GM18873 (cell line): ENCODE measurements at regions not wholly inside any gene's neighbourhood (a gene's known extent, or its start where the extent isn't known, plus 50 kb on each side); places are given as distances from the start of the nearest gene placed in this dataset.
"Not testable (repeated sequence)": the region's sequence is repeated elsewhere in the genome, so short reads cannot be mapped to it uniquely, and the experiment has no call there.

Experiments used
- ATAC-seq: cut with Tn5 transposase; IDR thresholded peaks from one replicate; pipeline ENCODE4 v1.9.1; 2021; ENCODE audit warnings: mild to moderate bottlenecking, moderate library complexity, moderate number of reproducible peaks; ENCODE audit not compliant: unreplicated experiment, low FRiP score

DNA sequence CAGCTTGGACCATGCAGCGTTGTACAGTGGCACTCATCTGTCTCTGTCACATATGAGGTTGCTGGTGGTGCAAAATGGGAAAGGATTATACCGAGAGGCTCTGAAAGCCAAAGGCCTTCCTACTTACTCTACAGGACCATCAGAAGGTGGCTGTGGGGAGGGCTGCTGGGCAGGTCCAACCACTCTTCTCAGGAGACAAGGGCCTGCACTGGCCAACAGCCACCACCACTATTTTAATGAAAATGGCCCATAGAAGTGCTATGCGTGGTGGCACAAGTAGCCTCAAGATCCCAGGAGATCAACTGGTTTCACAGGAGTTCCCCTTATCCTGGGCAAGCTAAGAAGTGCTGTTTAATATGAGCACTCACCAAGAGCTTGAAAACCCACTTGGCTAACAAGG is 52.3 kb downstream of the MRPL57 start:
- no peak for ATAC-seq

DNA sequence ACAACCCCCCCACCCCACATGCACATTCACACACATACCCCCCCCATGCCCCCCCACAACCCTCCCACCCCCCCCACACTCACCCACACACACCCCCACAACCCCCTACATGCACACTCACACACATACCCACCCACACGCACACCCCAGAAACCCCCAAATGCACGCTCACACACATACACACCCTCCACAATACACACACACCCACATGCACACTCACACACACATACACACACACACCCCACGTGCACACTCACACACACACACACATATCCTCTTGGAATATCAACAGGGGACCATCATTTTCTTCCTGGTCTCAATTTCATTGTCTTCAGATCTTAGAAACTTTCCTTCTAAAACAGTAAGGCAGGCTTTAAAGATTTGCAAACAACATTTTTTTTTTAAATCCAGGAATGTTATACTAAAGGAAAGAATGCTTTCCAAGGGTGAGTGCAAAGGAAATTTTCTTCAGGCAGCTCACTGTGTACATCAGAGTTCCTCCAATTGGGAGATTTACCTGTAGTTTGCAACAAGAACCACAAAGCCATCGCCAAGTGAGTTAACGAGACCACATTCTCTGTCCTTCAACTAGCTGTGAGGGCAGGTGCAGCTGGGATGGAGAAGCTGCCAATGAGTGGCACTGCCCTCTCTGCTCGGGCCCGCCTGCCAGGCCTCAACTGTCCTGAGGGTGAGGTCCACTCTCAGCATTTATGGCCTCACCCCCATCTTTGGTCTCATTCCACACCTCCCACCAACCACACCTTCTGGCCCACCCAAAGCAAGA is 53.0 kb downstream of the MRPL57 start:
- ATAC-seq, result no peak

DNA sequence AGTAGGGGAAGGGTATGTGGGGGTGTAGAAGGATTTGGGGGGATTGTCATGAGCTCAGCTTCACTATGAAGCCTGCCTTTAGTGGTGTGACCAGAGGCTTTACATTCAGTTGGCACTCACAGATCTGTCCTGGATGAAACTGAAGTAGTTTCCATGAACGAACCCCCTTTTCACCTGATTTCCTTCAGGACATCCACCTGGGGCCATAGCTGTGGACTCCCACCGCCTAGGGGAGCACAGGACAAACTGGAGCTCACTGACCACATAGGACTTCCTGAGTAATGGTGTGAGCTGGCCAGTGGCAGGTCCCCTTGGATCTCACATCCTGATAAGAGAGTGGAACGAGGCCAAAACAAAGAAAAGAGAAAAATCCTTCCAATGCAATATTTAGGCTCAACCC is 54.1 kb downstream of the MRPL57 start:
- ATAC-seq, result no peak

DNA sequence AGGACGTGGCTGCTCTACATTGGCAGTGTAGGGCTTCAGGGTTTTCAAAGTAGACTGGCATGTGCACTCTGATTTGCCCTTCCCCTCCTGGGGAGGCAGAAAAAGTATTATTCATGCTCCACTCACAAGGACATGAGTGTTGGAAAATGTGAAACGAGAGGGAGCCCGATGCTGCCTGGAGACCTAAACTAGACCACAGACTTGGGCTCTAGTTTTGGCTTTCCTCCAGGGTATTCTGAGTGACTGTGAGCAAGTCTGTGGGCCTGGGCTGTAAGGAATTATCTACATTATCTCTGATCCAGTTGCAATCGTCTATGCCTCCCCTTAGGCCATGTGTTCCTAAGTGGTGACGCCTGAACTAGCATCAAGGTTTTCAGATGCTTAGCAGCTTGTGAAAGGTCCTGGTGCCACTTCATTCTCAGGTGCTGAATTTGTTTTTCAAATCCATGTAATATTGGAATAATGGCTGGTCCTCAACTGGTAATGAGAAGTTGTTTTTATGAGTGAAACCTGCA is 55.0 kb downstream of the MRPL57 start:
- no peak for ATAC-seq

DNA sequence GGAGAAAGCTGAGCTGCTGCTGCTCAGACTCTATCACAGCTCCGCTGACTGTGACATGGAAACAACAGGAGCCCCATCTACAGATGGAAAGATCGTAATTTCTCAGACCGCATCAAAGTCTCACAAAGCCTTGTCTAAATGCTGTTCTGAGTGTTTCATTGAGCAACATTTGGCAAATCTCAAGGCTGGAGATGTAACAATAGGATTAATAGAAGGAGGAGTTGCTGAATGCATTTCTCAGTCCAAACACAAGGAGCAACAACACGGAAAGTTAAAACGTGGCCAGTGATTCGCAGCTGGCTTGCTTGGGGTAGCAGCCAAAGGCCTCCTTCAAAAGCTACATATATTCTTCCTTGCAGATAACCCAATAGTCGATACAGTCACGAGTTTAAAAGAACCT is 55.7 kb downstream of the MRPL57 start:
- no peak for ATAC-seq

DNA sequence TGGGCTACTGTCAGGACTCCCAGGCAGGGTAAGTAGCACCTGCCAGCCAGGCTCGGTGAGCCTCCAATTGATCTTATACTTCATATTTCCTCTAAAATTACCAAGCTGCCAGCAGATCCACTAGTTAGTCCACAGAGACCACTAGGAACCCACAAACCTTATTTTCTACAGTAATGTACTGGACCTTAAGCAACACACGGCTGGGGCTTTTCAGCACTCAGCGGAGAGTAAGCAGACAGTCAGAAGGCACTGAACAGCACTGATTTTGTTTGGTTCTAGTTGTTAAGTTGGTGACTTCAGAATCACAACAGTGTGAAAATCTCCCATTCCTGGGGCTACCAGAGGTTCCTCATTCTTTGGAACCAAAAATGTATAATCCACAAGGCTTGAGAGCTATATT is 56.1 kb downstream of the MRPL57 start:
- no peak for ATAC-seq

DNA sequence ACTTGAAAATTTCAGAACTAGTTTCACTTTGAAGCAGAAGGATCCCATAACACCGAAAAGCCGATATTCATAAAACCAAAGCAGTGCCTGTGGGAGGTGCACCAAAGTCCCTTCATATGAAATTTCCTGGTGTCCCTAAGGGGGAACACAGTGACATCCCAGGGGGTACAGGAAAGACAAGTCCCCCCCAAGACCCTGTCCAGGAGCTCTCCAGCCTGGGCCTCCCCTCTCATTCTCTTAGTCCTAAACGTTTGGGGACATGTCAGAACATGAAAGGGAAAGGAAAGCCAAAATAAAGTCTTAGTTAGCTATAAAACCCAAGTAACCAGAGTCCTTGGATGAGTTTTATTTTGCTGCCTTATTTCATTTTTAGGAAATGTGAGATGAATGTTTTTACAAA is 56.6 kb downstream of the MRPL57 start:
- no peak for ATAC-seq

DNA sequence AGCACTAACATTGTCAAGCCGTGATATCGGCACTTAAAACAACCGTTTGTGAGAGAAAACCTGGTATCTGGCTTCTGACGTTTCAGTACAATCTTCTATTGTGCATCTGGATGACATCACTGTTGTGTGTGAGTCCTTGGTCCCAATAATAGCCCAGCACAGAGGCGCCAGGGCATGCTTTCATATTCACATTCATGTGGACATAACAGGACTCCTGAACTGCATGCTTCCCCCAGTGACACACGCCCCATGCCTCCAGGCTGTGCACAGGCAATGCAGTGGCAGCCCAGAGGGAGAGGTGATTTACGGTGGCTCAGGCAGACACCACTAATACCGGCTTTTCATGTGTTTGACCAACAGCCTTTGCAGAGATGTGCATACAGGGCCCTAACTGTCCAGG is 58.1 kb downstream of the MRPL57 start:
- no peak for ATAC-seq

DNA sequence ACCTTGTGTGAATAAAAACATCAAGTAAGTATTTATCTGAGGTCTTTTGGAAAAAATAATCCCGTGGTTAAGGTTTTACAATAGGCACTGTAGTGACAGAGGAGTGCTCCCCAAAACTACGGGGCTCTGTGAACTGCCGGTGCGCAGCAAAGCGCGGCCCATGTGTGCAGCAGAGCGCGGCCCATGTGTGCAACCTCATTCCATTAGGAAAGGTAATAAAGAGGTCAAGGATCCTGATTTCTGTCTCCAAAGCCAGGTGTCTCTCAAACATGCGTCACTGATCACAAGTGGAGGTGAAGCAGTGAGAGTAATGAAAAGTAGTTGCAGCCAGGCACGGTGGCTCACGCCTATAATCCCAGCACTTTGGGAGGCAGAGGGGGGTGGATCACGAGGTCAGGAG is 58.7 kb downstream of the MRPL57 start:
- ATAC-seq, result no peak

DNA sequence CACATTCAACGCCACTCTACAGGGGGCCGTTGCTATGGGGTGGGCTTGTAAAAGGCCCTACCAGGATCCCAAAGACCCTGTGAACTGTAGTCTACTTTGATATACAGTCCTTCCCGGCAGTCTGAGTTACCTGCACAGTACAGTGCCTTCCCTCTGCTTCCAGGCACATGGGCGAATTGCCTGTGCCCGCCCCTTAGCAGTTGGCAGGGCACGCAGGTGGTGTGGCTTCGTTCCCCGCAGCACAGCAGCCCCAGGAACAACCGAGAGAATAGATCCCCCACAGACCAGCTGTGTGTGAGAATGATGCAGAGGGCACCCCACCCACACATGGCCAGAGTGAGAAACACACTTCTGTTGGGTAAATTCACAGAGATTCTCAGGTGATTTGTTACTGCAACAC is 60.6 kb downstream of the MRPL57 start:
- no peak for ATAC-seq

DNA sequence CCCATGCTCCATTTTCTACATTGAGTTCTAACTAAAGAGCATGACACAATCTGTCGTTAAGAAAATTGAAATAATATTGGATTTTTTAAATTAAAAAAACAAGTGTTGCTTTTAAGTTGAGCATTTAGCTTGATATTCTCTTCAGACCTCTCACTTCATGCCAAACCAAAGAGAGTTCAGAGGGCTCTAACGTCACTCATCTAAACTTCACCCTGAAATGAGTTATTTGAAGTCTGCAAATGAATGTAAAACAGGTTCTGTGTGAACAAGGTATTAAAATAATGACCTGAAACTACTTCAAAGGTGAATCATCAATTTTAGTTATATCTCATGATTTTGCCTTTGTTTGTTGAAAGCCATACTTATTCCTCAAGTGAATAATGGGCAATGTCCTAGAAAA is 61.8 kb downstream of the MRPL57 start:
- ATAC-seq, result no peak

DNA sequence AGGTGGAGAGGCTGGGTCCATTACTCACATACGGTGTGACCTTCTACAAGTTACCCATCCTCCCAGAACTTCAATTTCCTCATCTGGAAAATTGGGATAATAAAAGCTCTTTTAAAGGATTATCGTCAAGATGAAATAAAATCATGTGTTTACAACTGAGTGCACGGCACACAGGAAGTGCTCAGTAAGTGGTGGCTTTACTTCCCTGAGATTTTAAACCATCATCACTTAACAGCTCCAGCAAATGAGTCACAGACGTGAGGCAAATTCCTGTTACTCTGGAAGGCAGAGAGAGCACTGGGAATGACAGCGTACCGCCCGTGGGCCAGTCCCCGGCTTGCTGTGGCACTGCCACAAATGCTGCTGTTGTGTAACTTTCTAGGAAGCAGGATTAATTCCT is 64.1 kb downstream of the MRPL57 start:
- no peak for ATAC-seq

DNA sequence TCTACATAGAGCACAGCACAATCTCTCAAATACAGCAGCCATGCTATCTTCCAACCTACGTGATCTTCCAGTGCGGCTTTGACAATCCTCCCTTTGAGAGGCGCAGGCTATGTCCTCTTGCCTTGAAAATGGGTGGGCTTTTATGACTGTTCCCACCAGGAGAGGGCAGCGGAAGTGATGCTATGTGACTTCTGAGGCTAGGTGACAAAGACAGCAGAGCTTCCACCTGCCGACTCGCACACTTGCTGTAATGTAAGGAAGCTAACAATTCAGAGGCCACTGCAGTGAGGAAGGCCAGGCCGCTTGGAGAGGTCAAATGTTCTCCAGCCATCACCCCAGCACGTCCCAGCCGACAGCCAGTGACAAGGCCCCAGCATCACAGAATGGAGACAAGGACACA is 65.8 kb downstream of the MRPL57 start:
- no peak for ATAC-seq

DNA sequence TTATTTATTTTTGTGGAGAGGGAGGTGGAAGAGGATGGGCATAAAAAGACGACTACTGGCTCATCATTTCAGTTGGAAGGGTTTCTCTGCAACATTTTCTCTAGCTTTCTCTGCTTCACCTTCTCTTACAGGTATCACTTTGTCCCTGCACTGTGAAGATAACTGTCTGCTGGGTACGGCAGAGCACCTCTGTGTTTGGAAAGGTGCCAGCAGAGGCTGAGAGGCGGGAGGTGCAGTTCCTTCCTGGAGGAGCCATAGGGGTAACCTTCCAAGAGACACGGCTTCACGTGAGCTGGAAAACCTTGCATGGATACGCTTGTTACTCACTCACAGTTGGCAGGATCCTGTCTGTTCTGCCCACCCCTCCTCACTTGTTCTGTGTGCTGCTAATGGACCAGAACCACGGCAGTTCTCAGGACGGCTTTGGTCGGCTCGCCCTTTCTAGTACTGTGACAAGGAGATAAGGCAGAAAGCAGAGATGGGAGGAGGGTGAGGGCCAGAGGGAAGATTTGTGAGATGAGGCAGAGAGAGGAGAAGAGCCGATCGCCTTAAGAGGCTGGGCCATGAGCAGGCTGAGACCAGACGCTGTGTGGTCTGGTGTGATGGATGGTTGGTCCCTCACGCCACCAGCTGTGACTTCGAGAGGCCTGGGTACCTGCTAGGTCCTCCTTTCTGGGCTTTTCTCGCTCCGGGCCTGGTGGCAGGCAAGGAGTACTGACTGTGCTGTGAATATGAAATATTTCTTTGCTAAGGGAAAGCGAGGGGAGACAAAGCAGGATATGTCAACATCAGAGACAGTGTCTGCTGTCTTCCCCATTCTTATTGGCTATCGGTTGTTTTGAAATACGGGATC is 66.8 kb downstream of the MRPL57 start:
- no peak for ATAC-seq

DNA sequence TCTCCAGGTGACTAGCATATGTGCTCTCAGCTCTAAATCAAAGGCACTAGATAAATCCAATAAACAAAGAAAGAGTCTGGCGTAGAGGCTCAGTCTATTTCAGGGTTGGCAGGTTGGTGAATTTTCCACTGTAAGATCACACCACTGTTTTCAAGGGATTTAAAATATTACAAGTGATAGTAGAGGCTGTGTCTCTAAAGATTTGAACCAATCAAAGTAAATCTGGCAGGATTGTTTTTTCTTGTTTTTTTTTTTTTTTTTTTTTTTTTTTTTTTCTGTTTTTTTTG is 67.4 kb downstream of the MRPL57 start:
- ATAC-seq, result not testable (repeated sequence)

DNA sequence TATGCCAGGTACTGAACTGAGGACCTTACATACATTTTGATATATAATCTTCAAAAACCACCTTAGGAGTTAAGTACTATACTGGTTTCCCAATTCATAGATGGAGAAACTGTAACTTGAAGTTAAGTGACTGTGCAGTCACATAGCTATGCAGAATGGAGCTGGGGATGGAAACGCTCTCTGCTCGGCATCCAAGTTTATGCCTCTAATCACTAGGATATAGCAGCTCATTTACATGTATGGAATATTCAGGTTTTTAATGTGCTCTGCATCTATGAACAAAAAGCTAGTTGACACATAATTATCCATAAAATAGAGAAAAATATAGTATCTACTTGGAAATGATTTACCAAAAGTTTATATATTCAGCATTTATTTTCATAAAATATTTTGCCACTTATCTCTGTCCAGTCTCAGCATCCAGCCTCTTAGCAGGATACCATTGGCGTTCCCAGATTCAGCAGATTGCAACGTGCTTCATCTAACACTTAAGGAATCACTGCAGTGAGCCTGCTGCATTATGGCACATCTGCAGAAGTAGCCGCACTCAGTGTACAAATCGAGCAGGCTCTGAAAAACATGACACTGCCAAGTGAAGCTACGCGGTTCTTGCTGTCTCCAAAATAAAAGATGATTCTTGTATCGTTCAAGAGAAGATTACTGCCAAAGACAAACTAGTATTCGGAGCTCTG is 70.4 kb downstream of the MRPL57 start:
- no peak for ATAC-seq

DNA sequence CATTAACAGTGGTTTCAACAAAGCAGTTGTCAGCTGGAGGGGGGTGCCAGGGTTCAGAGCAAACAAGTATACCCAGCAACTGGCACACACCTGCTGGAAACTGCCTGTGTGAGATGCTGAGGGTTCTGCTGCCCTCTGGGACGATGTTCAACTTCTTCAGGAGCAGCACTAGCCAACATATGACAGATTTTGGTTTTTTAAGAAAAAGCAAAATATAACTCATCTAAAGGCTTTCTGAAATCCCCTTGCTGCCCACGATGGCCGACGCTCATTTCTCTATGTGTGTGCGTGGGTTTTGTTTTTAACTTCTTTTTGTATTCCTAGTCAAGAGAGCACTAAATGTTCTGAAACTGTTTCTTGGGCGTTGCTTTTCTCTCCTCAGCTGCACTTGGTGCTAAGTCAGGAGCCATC is 79.9 kb downstream of the MRPL57 start:
- ATAC-seq, result no peak

DNA sequence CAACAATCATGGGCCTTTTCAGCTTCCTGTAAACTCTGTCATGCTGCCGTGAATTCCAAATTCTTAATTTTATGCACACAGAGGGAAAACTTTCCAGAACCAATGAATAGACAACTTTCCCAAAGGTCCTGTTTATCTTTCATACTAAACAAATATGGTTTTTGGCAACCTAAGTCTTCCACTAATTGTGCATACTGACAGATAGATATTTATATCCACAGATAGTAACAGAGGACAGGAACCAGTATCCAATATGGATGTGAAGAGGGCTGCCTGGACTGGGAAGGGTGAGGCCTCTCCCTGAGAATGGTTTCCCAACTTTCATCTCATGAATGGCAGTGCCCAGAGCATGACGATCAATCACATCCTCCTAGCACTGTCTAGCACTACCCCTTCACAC is 80.4 kb downstream of the MRPL57 start:
- ATAC-seq, result no peak

DNA sequence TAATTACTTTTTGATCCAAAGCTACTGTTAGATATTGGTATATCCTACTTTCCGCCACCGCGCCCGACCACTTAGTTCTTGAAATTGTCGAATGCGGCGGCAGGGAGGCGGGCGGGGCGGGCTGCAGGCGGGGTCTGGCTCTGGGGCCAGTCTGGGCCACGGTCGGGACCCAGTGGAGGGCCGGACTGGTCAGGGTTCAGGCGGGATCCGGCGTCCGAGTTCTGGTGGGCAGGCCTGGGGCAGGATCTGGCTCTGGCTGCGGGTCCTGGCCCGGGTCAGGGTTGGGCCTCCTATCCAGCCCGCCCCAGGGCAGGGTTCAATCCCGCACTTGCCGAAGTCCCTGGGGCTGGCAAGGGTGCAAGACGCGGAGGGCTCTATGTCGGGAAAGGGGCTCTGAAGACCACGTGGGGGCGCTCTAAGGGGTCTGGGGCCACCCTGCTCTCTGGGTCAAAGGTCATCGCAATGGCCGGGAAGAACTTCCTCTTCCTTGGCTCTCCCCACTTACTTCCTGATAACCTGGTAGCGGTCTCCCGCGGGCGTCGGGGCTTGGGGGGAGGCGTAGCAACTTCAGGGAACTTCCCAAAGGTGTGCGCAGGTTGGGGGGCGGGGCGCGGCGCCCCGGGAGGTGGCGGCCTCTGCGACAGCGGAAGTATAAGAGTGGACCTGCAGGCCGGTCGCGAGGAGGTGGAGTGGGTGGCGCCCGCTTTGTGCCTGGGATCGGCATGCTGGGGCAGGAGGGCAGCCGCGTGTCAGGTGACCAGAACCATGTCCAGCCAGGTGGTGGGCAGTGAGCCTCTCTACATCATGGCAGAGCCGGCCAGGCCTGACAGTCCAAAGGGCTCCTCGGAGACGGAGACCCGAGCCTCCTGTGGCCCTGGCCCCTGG is 83.4 kb downstream of the MRPL57 start:
- no peak for ATAC-seq

DNA sequence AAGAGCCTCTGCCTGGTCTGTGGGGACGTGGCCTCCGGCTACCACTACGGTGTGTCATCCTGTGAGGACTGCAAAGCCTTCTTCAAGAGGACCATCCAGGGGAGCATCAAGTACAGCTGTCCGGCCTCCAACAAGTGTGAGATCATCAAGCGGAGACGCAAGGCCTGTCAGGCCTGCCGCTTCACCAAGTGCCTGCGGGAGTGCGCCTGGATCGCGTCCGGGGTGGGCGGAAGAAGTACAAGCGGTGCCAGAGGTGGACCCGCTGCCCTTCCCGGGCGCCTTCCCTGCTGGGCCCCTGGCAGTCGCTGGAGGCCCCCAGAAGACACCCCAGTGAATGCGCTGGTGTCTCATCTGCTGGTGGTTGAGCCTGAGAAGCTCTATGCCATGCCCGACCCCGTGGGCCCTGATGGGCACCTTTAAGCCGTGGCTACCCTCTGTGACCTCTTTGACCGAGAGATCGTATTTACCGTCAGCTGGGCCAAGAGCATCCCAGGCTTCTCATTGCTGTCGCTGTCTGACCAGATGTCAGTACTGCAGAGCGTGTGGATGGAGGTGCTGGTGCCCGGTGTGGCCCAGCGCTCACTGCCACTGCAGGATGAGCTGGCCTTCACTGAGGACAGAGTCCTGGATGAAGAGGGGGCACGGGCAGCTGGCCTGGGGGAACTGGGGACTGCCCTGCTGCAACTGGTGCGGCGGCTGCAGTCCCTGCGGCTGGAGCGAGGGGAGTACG is 84.3 kb downstream of the MRPL57 start:
- ATAC-seq, result not testable (repeated sequence)
